Thyroid gland (tissue), 4 donors: ENCODE measurements at regions not wholly inside any gene's neighbourhood (a gene's known extent, or its start where the extent isn't known, plus 50 kb on each side); places are given as distances from the start of the nearest gene placed in this dataset.
"Not testable (repeated sequence)": the region's sequence is repeated elsewhere in the genome, so short reads cannot be mapped to it uniquely, and the experiment has no call there.

ENCODE experiments used
- DNase-seq, 2 donors: peaks; one replicate each; pipeline ENCODE4 v3.0.0-alpha.2; 2019
- H3K27ac ChIP-seq, 3 donors: fragments of 200-600 bp; sonication (generic); 1 replicate in 2 of 3; 2 replicates in 1 of 3; pipeline ENCODE4 v1.5.1; 2016 to 2019; ENCODE audit warnings: mild to moderate bottlenecking in 1 of 3, moderate library complexity in 1 of 3
- H3K27me3 ChIP-seq: fragments of 200-600 bp; sonication (generic); one replicate; pipeline ENCODE4 v1.5.1; 2019
- H3K36me3 ChIP-seq, 2 donors: fragments of 200-600 bp; sonication (generic); one replicate each; pipeline ENCODE4 v1.5.1; 2016 to 2019
- H3K4me1 ChIP-seq, 2 donors: fragments of 200-600 bp; sonication (generic); one replicate each; pipeline ENCODE4 v1.5.1; 2017 to 2019
- H3K4me3 ChIP-seq, 3 donors: fragments of 200-600 bp; sonication (generic); replicated peaks in 1 of 3; 1 replicate in 2 of 3; 2 replicates in 1 of 3; pipeline ENCODE4 v1.5.1; 2016; ENCODE audit warnings: mild to moderate bottlenecking in 1 of 3
- H3K9me3 ChIP-seq: fragments of 200-600 bp; sonication (generic); one replicate; pipeline ENCODE4 v1.5.1; 2017
- CTCF ChIP-seq, 6 experiments: fragments of 200-600 bp in 3 of 6; fragments of 450-650 bp in 3 of 6; sonication (generic) in 3 of 6; IDR thresholded peaks; one replicate each; pipeline ENCODE4 v1.5.1; 2016 to 2019; ENCODE audit warnings: antibody characterized with exemption in 6 of 6, mild to moderate bottlenecking in 2 of 6, inconsistent platforms in 1 of 6, moderate library complexity in 1 of 6
- POLR2A ChIP-seq, 2 donors: fragments of 450-650 bp; IDR thresholded peaks; one replicate each; pipeline ENCODE4 v1.6.1; 2017; ENCODE audit warnings: antibody characterized with exemption in 2 of 2, mild to moderate bottlenecking in 2 of 2, moderate library complexity in 1 of 2
- WGBS, 2 donors: methylation state at CpG; one replicate each; pipeline ENCODE4 v1.1.5; 2017; 5-methylcytosine and 5-hydroxymethylcytosine counted together
- intact Hi-C: fragments of 100-400 bp; cut with DNase I; formaldehyde crosslinking; loops from one replicate; pipeline ENCODE4 v1.15.1; 2023

- intact Hi-C loops: no loop called here
These were observed 227.4 kb downstream of the CCDC74A start for GRCh38 chr2:131754929-131755720.

GRCh38 chr2:131756141-131756907, 228.6 kb downstream of the CCDC74A start:
- intact Hi-C loops: no loop called here

More at GRCh38 chr2:131754929-131755720, 227.4 kb downstream of the CCDC74A start:
- H3K4me1 ChIP-seq: no peaks in the 10 kb centered on the region
- WGBS, 2 donors: 73% methylated on average over 39 to 41 of the region's 41 CpGs
- H3K27ac ChIP-seq: no peak overlapping the region
- no peaks in the 10 kb centered on the region for H3K27me3 ChIP-seq
- H3K9me3 ChIP-seq: no peaks in the 10 kb centered on the region
- TF ChIP-seq CTCF (IDR thresholded peaks at IDR 0.05): no peak
- TF ChIP-seq POLR2A (IDR thresholded peaks at IDR 0.05): no peak
- DNase-seq: no peak
- no peak overlapping the region for H3K4me3 ChIP-seq
- H3K36me3 ChIP-seq: no peaks in the 10 kb centered on the region

GRCh38 chr2:131758941-131759340, 231.3 kb downstream of the CCDC74A start:
- H3K36me3 ChIP-seq, H3K4me3 ChIP-seq, DNase-seq, H3K9me3 ChIP-seq, intact Hi-C loops, H3K27me3 ChIP-seq, H3K4me1 ChIP-seq, H3K27ac ChIP-seq: not testable (repeated sequence)
- WGBS, 2 donors: 100% methylated on average over 1 to 2 of the region's 4 CpGs

More at GRCh38 chr2:131756141-131756907, 228.6 kb downstream of the CCDC74A start:
- Histone ChIP-seq H3K27ac (no peak overlapping the region), H3K4me3 (no peak overlapping the region), H3K27me3 (no peaks in the 10 kb centered on the region), H3K36me3 (no peaks in the 10 kb centered on the region), H3K4me1 (no peaks in the 10 kb centered on the region), H3K9me3 (no peaks in the 10 kb centered on the region)
- TF ChIP-seq POLR2A (IDR thresholded peaks at IDR 0.05) (no peak), CTCF (IDR thresholded peaks at IDR 0.05) (no peak)
- no peak for DNase-seq
- whole genome bisulfite sequencing, 2 donors: 89 to 91% methylated on average over 38 to 40 of the region's 40 CpGs

- WGBS, 2 donors: 52 to 69% methylated on average over 3 to 5 of the region's 10 CpGs
- DNase-seq, H3K27ac ChIP-seq, H3K4me1 ChIP-seq, H3K9me3 ChIP-seq, intact Hi-C loops, H3K4me3 ChIP-seq, H3K27me3 ChIP-seq, H3K36me3 ChIP-seq: not testable (repeated sequence)
These were observed 247.4 kb downstream of the CCDC74A start for GRCh38 chr2:131774955-131775555.

GRCh38 chr2:131775903-131776506, 248.3 kb downstream of the CCDC74A start:
- intact Hi-C loops, H3K9me3 ChIP-seq, DNase-seq, H3K4me1 ChIP-seq, H3K36me3 ChIP-seq, H3K27ac ChIP-seq, H3K27me3 ChIP-seq, H3K4me3 ChIP-seq: not testable (repeated sequence)
- WGBS, 2 donors: 80 to 89% methylated on average over 2 to 5 of the region's 12 CpGs

GRCh38 chr2:131780446-131780845, 252.8 kb downstream of the CCDC74A start:
- DNase-seq, H3K9me3 ChIP-seq, H3K4me1 ChIP-seq, intact Hi-C loops, H3K27me3 ChIP-seq, H3K27ac ChIP-seq, H3K4me3 ChIP-seq, H3K36me3 ChIP-seq: not testable (repeated sequence)
- 84 to 86% methylated on average over 5 of the region's 5 CpGs for WGBS, 2 donors
